ENCODE measurements at regions not wholly inside any gene's neighbourhood (a gene's known extent, or its start where the extent isn't known, plus 50 kb on each side); places are given as distances from the start of the nearest gene placed in this dataset.

GRCh38 chr4:54813674-54814073 is 155.9 kb downstream of the KIT start (continued):
- TF ChIP-seq ZNF26 (tag by site-specific recombination; IDR thresholded peaks at IDR 0.05) = no peak
- no peak for TF ChIP-seq ZNF837 (tag by site-specific recombination; IDR thresholded peaks at IDR 0.05)

- TF ChIP-seq ZNF449 (tag by site-specific recombination; IDR thresholded peaks at IDR 0.05) = no peak
- CTCF ChIA-PET = no interaction called here
- Histone ChIP-seq H3K36me3 (ENCODE audit: control insufficient read depth in 2 of 2, insufficient read depth in 1 of 2, low read length in 2 of 2) (no peaks in the 10 kb centered on the region), H3K4me3 (ENCODE audit: low read depth, low read length) (no peak overlapping the region), H3K4me1 (ENCODE audit: control insufficient read depth, insufficient read depth, low read length) (no peaks in the 10 kb centered on the region), H3K27ac (ENCODE audit: extremely low read depth, low read depth, low read length) (no peak overlapping the region), H3K9me3 (ENCODE audit: control insufficient read depth, insufficient read depth, low read depth, low read length) (no peaks in the 10 kb centered on the region)
- POLR2A ChIA-PET = no interaction called here
These were observed 148.6 kb downstream of the KIT start for GRCh38 chr4:54806351-54806750.

GRCh38 chr4:54802336-54802735 is 144.6 kb downstream of the KIT start:
- no peak for TF ChIP-seq SCRT1 (tag by site-specific recombination; IDR thresholded peaks at IDR 0.05; ENCODE audit: borderline replicate concordance)
- TF ChIP-seq ZNF223 (tag by site-specific recombination; IDR thresholded peaks at IDR 0.05) = no peak
- no peak for TF ChIP-seq ZNF37A (tag by site-specific recombination; IDR thresholded peaks at IDR 0.05)
- TF ChIP-seq ZNF239 (tag by site-specific recombination; IDR thresholded peaks at IDR 0.05) = no peak
- TF ChIP-seq TRIM28 (IDR thresholded peaks at IDR 0.05; ENCODE audit: borderline replicate concordance, low read length) = no peak
- TF ChIP-seq ZNF146 (tag by site-specific recombination; IDR thresholded peaks at IDR 0.05) = no peak
- TF ChIP-seq ZNF624 (tag by site-specific recombination; IDR thresholded peaks at IDR 0.05) = no peak
- no peak for TF ChIP-seq ZFP37 (tag by site-specific recombination; IDR thresholded peaks at IDR 0.05)
- ChIA-PET CTCF (no interaction called here), POLR2A (no interaction called here)
- Histone ChIP-seq H3K27ac (ENCODE audit: extremely low read depth, low read depth, low read length) (no peak overlapping the region), H3K36me3 (ENCODE audit: control insufficient read depth in 2 of 2, insufficient read depth in 1 of 2, low read length in 2 of 2) (no peaks in the 10 kb centered on the region), H3K4me1 (ENCODE audit: control insufficient read depth, insufficient read depth, low read length) (no peaks in the 10 kb centered on the region), H3K4me3 (ENCODE audit: low read depth, low read length) (no peak overlapping the region), H3K9me3 (ENCODE audit: control insufficient read depth, insufficient read depth, low read depth, low read length) (no peaks in the 10 kb centered on the region)

- CTCF ChIA-PET = no interaction called here
- no peak overlapping the region for H3K27ac ChIP-seq (ENCODE audit: extremely low read depth, low read depth, low read length)
- POLR2A ChIA-PET = no interaction called here
- TF ChIP-seq SP2 (tag by site-specific recombination; IDR thresholded peaks at IDR 0.05) (no peak), MZF1 (tag by site-specific recombination; IDR thresholded peaks at IDR 0.05; ENCODE audit: borderline replicate concordance) (no peak), ZNF626 (tag by site-specific recombination; IDR thresholded peaks at IDR 0.05) (no peak), HOXD13 (CRISPR knock-in tag; IDR thresholded peaks at IDR 0.05; ENCODE audit: borderline replicate concordance) (no peak), OVOL3 (tag by site-specific recombination; IDR thresholded peaks at IDR 0.05) (no peak), ZNF549 (tag by site-specific recombination; IDR thresholded peaks at IDR 0.05) (no peak), ZNF555 (tag by site-specific recombination; conservative IDR thresholded peaks at IDR 0.05) (no peak), PRDM1 (tag by site-specific recombination; IDR thresholded peaks at IDR 0.05) (no peak), ZBTB10 (tag by site-specific recombination; IDR thresholded peaks at IDR 0.05) (no peak), ZNF670 (tag by site-specific recombination; IDR thresholded peaks at IDR 0.05; ENCODE audit: low read depth) (no peak), KLF9 (tag by site-specific recombination; IDR thresholded peaks at IDR 0.05; ENCODE audit: low read depth) (no peak), ZNF169 (tag by site-specific recombination; IDR thresholded peaks at IDR 0.05) (no peak), ZNF645 (tag by site-specific recombination; IDR thresholded peaks at IDR 0.05) (no peak)
- H3K9me3 ChIP-seq (ENCODE audit: control insufficient read depth, insufficient read depth, low read depth, low read length) = no peaks in the 10 kb centered on the region
- no peaks in the 10 kb centered on the region for H3K4me1 ChIP-seq (ENCODE audit: control insufficient read depth, insufficient read depth, low read length)
- no peak overlapping the region for H3K4me3 ChIP-seq (ENCODE audit: low read depth, low read length)
- no peaks in the 10 kb centered on the region for H3K36me3 ChIP-seq (ENCODE audit: control insufficient read depth in 2 of 2, insufficient read depth in 1 of 2, low read length in 2 of 2)
These were observed 143.2 kb downstream of the KIT start for GRCh38 chr4:54800831-54801530.

Measured in HEK293 (cell line).